GM18519 (cell line): ENCODE measurements at regions not wholly inside any gene's neighbourhood (a gene's known extent, or its start where the extent isn't known, plus 50 kb on each side); places are given as distances from the start of the nearest gene placed in this dataset.
"Not testable (repeated sequence)": the region's sequence is repeated elsewhere in the genome, so short reads cannot be mapped to it uniquely, and the experiment has no call there.

ENCODE experiments used
- ATAC-seq: cut with Tn5 transposase; IDR thresholded peaks from one replicate; pipeline ENCODE4 v1.9.1; 2021; ENCODE audit warnings: mild to moderate bottlenecking, moderate library complexity; ENCODE audit not compliant: unreplicated experiment, low FRiP score

DNA sequence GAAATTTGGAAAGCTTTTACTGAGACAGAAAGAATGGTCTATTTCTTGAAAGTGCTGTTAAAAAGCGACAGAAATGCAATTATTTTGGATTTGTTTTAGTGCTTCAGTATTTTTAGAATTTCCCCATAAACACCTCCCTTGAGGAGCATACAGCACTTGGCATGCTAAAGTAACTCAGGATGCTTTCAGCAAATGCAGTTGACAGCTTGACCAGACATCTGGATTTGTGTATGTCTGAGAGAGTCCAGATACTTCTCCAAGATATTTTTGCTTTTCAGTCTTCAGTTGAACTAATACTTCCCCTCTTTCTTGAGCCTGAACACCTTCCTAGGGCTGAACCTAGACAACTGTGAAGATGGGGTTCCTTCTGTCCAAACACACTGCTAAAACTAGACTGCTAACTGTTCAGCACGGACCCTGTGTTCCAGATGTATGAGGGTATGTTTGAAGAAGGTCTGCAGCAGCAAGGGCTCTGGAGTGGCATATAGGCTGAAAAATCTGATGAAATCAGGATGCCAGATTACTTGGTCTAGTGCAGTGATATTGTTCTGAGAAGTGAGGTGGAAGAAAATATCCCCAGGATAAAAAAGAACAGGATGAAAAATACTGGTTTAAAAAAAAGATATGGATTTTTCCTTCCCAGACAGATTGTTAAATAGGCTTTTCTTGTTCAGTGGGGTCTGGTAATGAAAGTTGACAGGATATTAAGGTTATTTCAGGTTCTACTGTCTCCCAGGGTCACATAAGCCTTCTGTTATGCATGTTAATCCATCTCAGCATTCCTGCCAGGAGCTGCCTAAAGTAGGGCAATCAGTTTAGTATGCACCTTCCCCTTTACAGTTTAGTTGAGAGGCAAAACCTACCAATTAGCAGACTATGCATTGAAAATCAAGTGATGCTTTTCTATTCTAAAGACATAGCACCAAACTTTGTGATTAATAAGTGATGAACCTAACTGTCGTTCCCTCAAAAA, 516.9 kb upstream of the TBL1XR1 start:
- no peak for ATAC-seq

GRCh38 chr3:177714945-177715344, 517.7 kb upstream of the TBL1XR1 start:
- ATAC-seq = no peak

GRCh38 chr3:177715980-177716379, 518.7 kb upstream of the TBL1XR1 start:
- no peak for ATAC-seq

GRCh38 chr3:177720927-177721326, 523.6 kb upstream of the TBL1XR1 start:
- ATAC-seq = not testable (repeated sequence)

DNA sequence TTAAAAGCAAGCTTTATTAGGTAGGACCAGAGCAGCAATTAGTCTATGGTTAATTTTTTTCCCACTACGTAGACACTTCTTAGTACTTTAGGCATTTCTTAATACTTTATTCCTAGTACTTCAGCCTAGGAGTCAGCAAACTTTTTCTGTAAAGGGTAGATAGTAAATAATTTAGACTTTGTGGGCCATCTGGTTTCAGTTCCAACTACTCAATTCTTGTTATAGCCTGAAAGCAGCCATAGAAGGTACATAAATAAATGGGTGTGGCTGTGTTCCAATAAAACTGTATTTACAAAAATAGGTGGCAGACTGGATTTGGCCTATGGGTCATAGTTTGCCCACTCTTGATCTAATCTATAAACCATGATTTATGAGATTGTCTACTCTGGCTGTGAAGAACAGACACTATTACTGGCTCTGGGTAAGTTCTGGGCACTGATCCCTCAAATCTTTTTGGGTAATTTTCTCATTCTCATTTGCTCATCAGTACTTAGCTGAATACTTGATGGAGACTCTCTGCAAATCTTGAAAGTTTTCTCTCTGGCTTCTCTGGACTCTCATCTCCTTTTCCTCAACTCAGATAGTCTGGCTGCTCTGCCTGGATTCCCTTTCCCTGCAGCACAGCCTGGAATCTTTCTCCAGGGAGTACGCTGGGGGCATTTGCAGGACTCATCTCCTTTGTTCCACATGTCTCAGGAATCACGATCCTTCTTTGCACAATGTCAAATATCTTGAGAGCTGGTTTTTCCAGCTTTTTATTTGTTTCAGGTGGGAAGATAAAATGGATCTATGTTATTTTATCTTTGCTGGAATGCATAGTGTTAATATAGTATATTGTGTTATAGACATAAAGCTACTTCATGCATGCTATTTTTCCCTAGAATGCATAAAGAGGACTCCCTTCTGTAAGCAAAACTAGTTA, 524.8 kb upstream of the TBL1XR1 start:
- no peak for ATAC-seq

DNA sequence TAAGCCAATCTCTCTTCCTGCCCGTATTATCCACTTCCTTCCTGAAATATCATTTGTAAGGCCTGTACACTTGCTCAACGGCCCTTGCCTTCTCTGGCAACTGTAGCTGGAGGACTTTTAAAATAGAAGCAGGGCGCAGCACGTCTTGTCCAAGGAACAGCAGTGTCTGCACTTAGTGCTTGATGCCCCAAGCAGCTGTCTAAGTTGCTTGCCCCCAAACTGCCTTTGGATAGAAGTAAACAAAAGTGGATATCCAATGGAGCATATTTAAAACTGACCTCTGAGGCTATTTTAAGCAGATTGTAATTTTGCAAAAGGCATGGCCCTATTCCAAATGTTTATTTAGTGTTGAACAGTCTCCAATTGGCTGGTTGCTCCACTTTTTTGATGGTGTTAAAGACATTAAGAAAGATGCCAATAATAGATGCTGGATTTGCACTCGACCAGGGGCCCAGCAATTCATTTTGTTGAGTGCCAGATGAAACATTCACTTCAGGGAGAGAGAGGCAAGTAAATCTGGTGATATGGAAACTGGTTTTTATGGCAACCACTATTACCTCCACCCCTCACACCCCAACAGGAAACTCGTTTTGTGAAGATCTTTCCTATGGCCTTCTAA, 526.8 kb upstream of the TBL1XR1 start:
- ATAC-seq = no peak

DNA sequence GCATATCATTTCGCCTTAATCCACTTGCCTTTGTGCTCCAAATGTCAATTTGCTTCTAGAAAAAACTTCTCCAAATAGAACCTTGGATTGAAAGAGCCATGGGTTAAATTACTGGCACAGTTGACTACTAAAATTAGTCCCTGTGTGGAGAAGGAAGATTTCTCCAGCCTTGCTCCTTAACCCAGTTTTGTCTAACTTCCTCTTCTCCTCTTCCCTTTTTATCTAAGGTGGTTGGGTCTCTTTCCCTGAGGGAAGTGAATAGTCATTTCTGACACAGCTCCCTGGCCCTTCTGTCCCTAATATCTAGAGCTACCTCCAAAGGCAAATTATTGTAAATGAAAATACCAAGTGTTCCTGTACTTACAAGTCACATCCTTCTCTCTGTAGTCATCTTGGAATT, 527.9 kb upstream of the TBL1XR1 start:
- ATAC-seq = no peak

DNA sequence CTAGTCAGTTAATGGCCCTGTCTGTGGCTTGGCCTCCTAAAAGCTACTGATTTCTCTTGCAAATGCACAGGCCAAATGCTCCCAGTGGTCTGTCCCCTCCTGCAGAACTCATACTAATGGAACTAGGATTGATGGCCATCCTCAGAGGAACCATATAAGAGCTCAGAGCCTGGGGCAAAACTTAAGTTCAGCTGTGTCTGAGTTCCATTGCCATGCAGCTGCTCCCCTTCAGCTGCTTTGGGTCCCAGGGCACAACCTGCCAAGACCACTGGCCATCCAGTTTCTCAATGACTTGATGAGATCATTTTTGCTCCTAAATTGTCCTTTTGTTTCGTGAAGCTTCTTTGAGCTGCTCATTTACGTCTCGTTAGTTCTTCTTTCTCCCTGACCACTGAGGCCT, 529.5 kb upstream of the TBL1XR1 start:
- ATAC-seq = no peak

DNA sequence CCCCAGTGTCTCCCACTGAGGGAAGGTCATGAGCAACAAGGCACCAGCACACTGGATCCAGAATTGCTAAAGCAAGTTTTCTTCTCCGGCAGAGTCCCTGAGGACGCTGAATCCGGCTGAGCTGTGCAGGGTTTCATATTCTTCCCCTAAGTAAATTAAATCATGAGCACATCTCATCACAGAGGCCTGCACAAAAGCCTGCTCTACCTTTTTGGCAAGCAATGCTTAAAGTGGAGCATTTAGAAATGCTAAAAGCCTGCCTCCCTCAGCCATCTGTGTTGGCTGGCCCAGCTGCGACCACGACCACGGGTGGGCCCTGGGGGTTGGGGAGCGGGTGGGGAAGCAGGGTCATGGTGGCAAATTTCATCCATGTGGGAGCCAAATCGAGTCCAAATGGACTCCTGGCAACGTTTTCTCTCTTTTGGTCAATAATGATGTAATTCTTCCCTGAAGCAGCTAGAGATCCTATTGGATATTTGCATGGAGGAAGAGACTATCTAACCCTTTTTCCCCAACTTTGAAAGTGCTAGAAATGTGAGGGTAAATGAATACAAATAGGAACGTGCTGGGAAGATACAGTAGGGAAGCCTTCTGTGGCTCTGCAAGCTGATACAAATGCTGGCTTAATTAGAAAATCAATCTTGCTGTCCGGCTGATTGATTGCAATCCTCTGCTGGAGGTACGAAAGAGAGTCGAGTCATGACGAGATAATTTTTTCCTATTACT, 532.8 kb upstream of the TBL1XR1 start:
- ATAC-seq = no peak

DNA sequence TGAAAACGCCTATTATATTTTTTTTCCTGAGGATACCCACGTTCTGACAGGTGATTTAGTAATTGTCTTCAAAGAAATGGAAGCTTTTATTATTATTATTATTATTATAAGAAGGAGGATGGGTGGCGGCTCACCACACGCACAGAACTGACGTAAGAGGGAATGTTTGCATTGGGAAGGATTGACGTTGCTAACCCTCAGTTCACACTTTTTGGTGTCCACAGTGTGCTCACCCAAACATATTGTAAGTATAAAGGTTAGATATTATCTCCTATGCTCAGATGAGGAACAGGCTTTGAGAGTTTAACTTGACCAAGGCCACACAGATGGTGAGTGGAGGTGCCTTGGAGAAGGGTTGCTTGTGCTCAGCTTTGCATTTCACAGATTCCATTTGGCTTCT, 533.5 kb upstream of the TBL1XR1 start:
- no peak for ATAC-seq

- no peak for ATAC-seq
These were observed 534.5 kb upstream of the TBL1XR1 start for GRCh38 chr3:177731644-177732268.

GRCh38 chr3:177733233-177733632, 536.0 kb upstream of the TBL1XR1 start:
- ATAC-seq = no peak

DNA sequence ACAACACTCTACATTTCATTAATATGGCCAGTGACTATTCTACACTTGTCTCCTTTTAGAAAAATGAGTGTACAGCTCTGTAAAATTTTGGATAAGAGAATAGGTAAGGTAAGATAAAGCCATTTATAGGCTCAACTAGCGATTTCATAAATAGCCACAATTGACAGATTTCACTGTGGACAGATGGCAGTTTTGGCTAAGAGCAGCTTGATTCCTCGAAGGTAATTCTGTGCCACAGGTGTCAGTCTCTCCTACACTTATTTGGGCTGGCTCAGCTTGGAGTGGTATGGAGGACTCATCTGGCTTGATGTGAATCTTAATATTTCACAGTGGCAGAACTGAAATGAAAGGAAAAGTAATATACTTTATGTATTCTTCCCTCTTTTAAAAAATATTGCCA, 536.7 kb upstream of the TBL1XR1 start:
- ATAC-seq = no peak

DNA sequence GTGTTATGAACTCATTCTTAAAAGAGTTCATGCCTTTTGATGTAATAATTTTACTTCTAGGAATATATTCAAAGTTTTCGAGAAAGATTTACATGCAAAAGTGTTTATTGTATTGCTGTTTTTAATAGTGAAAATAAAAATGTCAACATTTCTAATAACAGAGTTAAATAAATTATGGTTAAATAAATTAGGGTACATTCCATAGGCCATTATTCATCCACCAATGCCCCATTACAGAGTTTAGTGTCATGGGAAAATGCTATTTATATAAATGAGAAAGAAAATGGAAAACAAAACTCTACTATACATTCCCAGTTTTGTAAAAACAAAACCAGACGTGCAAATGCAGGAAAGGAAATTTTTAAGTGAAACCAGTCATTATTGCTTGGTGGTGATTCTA, 538.1 kb upstream of the TBL1XR1 start:
- no peak for ATAC-seq

- no peak for ATAC-seq
These were observed 542.2 kb upstream of the TBL1XR1 start for GRCh38 chr3:177739461-177739860.

- ATAC-seq = no peak
These were observed 543.0 kb upstream of the TBL1XR1 start for GRCh38 chr3:177740254-177740653.

GRCh38 chr3:177742273-177742672, 545.0 kb upstream of the TBL1XR1 start:
- peak; percentile 63 for ATAC-seq

DNA sequence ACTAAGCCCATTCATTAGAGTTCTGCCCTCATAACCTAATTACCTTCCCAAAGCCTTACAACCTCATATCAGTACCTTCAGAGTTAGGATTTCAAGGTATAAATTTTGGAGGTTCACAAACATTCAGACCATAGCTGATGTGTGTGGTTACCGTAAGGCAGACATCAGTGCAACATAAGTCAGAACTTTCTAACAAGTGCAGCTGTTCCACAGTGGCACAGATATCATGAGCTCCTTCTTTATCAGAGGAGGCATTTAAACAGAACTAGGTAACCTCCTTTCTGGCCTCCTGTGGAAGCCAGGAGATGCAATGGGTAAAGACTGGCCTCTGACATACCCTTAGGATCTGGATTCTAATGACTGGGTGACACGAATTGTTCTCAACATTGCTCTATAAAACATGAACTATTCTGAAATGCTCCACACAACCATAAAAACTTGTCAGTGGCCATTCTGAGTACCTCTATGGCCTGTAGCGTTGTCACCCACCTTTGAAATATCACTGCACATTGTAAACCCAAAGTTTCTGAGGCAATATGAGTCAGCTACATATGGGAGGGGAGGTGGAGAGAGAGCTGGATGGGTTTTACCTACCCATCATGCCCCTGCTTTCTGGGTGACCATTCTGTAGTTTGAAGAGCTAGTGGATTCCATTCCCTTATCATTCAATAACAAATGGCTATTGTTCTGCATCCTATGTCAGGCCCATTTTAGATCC, 546.0 kb upstream of the TBL1XR1 start:
- no peak for ATAC-seq
